ENCODE measurements at regions not wholly inside any gene's neighbourhood (a gene's known extent, or its start where the extent isn't known, plus 50 kb on each side); places are given as distances from the start of the nearest gene placed in this dataset.

DNA sequence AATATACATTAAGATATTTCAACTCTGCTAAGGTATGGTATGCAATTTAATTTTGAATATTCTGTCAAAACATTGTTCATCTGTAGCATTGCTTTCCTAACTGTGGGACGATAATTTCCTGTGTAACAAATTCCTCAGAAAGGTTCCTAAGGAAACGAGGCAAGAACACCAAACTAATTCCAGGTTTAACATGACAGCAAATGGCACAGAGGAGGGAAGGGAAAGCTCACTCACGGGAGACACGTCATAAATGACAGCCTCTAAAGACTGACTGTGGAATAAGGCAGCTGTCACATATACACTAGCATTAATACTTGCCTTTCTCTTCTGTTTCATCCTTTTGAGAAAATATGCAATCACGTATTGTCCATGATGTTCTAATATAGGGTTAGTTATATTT is 380.6 kb downstream of the LIG4 start:
- no peak for ATAC-seq (ENCODE audit: poor library complexity)
- peaks cover 0 to 3% of the 10 kb centered on the region in 2 experiments for H3K9me3 ChIP-seq (ENCODE audit: control insufficient read depth in 1 of 2, insufficient read depth in 1 of 2, low read length in 2 of 2)
- no peaks in the 10 kb centered on the region for H3K36me3 ChIP-seq (ENCODE audit: insufficient read depth, low read length)
- H3K27me3 ChIP-seq (ENCODE audit: control insufficient read depth in 1 of 2, insufficient read depth in 2 of 2, low read length in 2 of 2) = no peaks in the 10 kb centered on the region
- Mint-ChIP-seq H3K27ac (no peak overlapping the region), H3K4me1 (ENCODE audit: low read depth) (no peaks in the 10 kb centered on the region), H3K27me3 (no peaks in the 10 kb centered on the region), H3K9me3 (no peaks in the 10 kb centered on the region), H3K4me3 (no peak overlapping the region), H3K36me3 (ENCODE audit: low read depth) (no peaks in the 10 kb centered on the region)
- intact Hi-C loops (cut with DNase I, micrococcal nuclease) = no loop called here
- H3K4me3 ChIP-seq (ENCODE audit: low read length) = no peak overlapping the region
- no peak overlapping the region for H3K27ac ChIP-seq (ENCODE audit: low read depth in 1 of 2, low read length in 2 of 2)
- TF ChIP-seq, protein P1, sequence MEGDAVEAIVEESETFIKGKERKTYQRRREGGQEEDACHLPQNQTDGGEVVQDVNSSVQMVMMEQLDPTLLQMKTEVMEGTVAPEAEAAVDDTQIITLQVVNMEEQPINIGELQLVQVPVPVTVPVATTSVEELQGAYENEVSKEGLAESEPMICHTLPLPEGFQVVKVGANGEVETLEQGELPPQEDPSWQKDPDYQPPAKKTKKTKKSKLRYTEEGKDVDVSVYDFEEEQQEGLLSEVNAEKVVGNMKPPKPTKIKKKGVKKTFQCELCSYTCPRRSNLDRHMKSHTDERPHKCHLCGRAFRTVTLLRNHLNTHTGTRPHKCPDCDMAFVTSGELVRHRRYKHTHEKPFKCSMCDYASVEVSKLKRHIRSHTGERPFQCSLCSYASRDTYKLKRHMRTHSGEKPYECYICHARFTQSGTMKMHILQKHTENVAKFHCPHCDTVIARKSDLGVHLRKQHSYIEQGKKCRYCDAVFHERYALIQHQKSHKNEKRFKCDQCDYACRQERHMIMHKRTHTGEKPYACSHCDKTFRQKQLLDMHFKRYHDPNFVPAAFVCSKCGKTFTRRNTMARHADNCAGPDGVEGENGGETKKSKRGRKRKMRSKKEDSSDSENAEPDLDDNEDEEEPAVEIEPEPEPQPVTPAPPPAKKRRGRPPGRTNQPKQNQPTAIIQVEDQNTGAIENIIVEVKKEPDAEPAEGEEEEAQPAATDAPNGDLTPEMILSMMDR (IDR thresholded peaks at IDR 0.05) = no peak
- DNase-seq = no peak
- ChIA-PET CTCF (no interaction called here), POLR2A (no interaction called here)
- no peaks in the 10 kb centered on the region for H3K4me1 ChIP-seq (ENCODE audit: insufficient read depth, low read length)

DNA sequence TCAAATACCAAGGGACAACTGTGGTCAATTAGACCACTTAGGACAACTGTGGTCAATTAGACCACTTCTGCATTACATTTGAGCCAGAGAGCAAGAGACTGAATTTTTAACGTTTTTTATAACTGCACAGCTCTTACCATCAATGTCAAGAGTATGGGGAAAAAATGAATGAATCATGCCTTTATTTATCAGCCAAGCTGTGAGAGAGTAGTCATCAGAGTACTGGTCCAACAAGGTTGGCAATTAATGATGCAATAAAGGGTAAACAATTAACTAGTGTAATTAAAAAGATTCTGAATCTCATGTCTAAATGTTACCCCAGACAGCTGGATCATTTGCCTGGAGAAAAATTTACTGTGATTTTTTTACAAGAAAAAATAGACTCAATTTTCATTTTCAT is 381.1 kb downstream of the LIG4 start:
- POLR2A ChIA-PET = no interaction called here
- Mint-ChIP-seq H3K4me1 (ENCODE audit: low read depth) (no peaks in the 10 kb centered on the region), H3K27me3 (no peaks in the 10 kb centered on the region)

DNA sequence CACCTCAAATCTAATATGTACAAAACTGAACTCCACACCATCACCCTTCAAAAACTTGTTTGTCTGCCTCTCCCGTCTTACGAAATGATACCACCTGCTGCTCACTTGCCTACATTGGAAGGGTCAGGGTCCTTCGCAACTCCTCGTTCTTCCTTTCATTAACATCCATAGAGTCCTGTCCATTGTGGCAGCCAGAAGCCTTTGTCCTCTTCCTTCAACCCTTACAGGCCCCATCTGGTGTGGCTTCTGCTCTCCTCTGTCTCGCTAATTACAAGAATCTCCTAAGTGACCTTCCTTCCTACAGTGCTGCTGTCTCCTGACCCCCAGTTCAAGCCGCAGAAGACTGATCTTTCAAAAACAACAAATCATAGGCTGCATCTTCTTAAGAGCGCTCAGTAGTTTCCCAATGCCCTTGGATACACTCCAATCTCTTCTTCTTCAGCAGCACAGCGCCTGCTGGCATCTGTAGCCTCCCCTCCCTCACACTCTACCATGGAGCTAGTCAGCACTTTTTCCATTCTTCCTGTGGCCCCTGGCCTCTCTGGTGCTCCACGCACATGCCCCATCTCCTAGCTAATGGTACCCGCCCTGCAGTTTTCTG is 382.7 kb downstream of the LIG4 start:
- ATAC-seq (ENCODE audit: poor library complexity) (no peak), DNase-seq (no peak)
- intact Hi-C loops (cut with DNase I, micrococcal nuclease) = no loop called here
- no peaks in the 10 kb centered on the region for H3K36me3 Mint-ChIP-seq (ENCODE audit: low read depth)
- H3K4me1 ChIP-seq (ENCODE audit: insufficient read depth, low read length) = no peaks in the 10 kb centered on the region
- ChIA-PET CTCF (no interaction called here), POLR2A (no interaction called here)
- no peak overlapping the region for H3K27ac Mint-ChIP-seq
- no peaks in the 10 kb centered on the region for H3K27me3 ChIP-seq (ENCODE audit: control insufficient read depth in 1 of 2, insufficient read depth in 2 of 2, low read length in 2 of 2)
- TF ChIP-seq, protein P1 (IDR thresholded peaks at IDR 0.05) = no peak
- no peak overlapping the region for H3K4me3 Mint-ChIP-seq
- H3K4me3 ChIP-seq (ENCODE audit: low read length) = no peak overlapping the region
- peaks cover 0 to 3% of the 10 kb centered on the region in 2 experiments for H3K9me3 ChIP-seq (ENCODE audit: control insufficient read depth in 1 of 2, insufficient read depth in 1 of 2, low read length in 2 of 2)
- no peaks in the 10 kb centered on the region for H3K36me3 ChIP-seq (ENCODE audit: insufficient read depth, low read length)
- H3K27ac ChIP-seq (ENCODE audit: low read depth in 1 of 2, low read length in 2 of 2) = no peak overlapping the region
- H3K27me3 Mint-ChIP-seq = no peaks in the 10 kb centered on the region
- H3K4me1 Mint-ChIP-seq (ENCODE audit: low read depth) = no peaks in the 10 kb centered on the region
- no peaks in the 10 kb centered on the region for H3K9me3 Mint-ChIP-seq

More for the DNA sequence above, 381.1 kb downstream of the LIG4 start:
- Histone ChIP-seq H3K27me3 (ENCODE audit: control insufficient read depth in 1 of 2, insufficient read depth in 2 of 2, low read length in 2 of 2) (no peaks in the 10 kb centered on the region), H3K36me3 (ENCODE audit: insufficient read depth, low read length) (no peaks in the 10 kb centered on the region), H3K4me1 (ENCODE audit: insufficient read depth, low read length) (no peaks in the 10 kb centered on the region), H3K9me3 (ENCODE audit: control insufficient read depth in 1 of 2, insufficient read depth in 1 of 2, low read length in 2 of 2) (peaks cover 0 to 3% of the 10 kb centered on the region in 2 experiments), H3K27ac (ENCODE audit: low read depth in 1 of 2, low read length in 2 of 2) (no peak overlapping the region), H3K4me3 (ENCODE audit: low read length) (no peak overlapping the region)
- CTCF ChIA-PET = no interaction called here
- intact Hi-C loops (cut with DNase I, micrococcal nuclease) = no loop called here
- no peak overlapping the region for H3K27ac Mint-ChIP-seq
- no peaks in the 10 kb centered on the region for H3K9me3 Mint-ChIP-seq
- DNase-seq = no peak
- ATAC-seq (ENCODE audit: poor library complexity) = no peak
- H3K4me3 Mint-ChIP-seq = no peak overlapping the region
- TF ChIP-seq, protein P1 (IDR thresholded peaks at IDR 0.05) = no peak
- no peaks in the 10 kb centered on the region for H3K36me3 Mint-ChIP-seq (ENCODE audit: low read depth)

Data from CD4-positive, alpha-beta T cell (primary cell).